ENCODE measurements at regions not wholly inside any gene's neighbourhood (a gene's known extent, or its start where the extent isn't known, plus 50 kb on each side); places are given as distances from the start of the nearest gene placed in this dataset.

DNA sequence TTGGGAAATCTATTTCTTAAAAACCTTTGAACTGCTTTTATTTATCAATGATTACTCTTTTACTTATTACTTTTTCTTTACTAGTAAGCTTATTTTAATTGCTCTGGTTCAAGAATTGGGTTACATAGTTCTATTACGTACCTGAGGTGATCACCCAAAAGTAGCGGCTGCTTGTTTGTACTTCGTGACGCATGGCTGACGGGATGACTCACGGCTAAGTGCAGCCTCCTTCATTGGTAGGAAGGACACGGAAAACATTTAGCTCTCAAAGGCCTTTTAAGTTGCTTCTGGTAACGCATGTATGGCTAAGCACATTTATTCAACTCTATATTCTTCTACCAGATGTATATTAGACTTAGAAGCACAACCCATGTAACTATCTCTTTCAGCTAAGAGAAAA, 285.8 kb upstream of the SP4 start:
- no peak for DNase-seq (ENCODE audit: low read depth, low spot score)

DNA sequence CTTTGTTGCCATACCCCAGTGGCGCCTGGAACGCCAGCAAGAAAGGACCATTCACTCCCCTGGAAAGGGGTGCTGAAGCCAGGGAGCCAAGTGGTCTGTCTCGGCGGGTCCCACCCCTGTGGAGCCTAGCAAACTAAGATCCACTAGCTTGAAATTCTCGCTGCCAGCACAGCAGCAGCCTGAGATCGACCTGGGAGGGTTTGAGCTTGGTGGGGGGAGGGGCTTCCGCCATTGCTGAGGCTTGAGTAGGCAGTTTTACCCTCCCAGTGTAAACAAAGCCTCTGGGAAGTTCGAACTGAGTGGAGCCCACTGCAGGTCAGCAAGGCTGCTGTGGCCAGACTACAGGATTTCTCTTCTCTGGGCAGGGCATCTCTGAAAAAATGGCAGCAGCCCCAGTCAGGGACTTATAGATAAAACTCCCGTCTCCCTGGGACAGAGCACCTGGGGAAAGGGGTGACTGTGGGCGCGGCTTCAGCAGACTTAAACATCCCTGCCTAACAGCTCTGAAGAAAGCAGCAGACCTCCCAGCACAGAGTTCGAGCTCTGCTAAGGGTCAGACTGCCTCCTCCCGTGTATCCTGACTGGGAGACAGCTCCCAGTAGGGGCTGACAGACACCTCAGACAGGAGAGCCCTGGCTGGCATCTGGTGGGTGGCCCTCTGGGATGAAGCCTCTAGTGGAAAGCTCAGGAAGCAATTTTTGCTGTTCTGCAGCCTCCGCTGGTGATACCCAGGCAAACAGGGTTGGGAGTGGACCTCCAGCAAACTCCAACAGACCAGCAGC, 281.1 kb upstream of the SP4 start:
- DNase-seq (ENCODE audit: low read depth, low spot score) = no peak

DNA sequence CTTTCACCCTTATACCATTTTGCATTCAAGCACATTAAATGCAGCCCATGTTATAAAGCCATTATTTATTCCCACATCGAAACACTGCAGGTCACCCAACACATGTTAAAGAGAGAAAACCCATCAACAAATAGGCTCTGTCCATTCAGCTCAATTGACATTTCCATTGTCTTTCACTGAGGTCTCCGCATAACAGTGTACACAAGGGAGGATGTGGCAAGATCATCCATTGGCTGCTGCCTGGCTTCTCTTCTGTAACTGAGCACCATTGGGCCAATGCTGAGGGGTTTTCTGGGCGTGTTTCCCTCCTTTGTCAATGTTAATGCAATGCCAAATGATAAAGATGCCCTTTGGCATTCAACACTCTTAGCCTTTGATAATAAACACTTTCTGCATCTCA, 278.1 kb upstream of the SP4 start:
- DNase-seq (ENCODE audit: low read depth, low spot score) = no peak

DNA sequence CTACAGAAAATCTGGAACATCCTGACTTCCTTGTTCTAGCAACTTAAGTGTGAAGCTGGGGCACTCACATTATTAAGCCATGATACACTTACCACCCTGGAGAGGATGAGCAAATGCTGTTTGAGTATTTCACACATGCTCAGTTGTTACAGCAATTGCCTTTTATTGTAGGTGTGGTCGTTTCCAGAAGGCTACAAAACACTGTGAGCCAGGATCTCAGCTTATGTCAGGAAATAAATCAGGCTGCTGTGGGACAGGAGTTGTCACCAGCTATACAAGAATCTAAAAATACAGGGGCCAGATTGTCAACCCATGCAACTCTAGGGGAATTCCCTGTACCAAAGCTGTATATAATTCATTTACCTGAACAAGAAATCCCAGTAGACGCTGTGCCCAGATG, 273.3 kb upstream of the SP4 start:
- DNase-seq (ENCODE audit: low read depth, low spot score) = no peak

DNA sequence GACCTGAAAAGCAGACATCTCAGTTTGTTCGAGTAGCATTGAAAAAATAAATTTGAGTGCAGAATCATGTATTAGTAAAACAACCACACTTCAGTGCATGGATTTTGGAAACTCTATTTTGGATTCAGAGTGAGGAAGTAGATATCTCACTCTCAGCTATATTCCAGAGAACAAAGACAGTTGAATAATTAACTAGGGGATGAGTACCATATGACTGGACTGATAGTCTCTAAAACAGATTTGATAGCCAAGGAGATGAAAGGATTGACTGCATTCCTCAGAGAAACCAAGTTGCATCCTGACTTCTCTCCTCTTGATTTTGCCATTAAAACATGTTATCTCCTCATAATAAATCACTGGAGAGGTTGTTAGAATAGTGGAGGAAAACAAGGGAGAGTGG, 268.4 kb upstream of the SP4 start:
- DNase-seq (ENCODE audit: low read depth, low spot score) = no peak

DNA sequence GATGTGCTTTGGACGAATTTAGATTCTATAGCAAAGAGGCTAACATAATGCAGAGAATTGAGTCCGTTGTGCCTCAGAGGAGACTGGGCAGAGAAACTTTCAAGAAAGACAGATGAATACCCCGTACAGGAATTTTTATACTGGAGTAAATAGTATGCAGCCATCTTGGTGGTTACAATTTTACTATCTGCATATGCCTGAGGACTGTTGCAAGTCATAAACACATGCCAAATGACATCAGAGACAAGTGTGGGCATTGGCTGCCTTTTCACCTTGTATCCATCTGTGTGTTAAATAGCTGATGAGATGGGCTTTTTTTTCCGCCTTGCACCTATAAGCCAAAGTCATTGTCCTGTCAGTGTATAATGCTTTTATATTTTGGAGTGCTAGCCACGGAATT, 267.5 kb upstream of the SP4 start:
- no peak for DNase-seq (ENCODE audit: low read depth, low spot score)

DNA sequence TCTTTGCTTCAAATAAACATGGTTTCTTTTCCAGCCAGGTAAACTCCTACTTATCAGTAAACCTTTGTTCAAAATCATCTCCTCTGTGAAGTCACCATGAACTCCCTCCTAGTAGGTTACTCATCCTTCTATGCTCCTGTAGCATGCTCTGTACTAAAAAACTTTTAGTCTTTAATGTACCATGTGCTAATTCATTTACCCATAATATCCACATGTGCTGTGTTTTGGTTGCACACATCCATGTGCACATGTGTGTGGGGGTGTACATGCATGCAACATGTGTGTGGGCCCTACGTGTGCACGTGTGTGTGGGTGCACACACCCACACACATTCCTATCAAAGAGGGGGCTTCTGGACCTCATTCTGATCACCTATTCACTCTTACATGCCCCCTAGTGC, 259.9 kb upstream of the SP4 start:
- no peak for DNase-seq (ENCODE audit: low read depth, low spot score)

DNA sequence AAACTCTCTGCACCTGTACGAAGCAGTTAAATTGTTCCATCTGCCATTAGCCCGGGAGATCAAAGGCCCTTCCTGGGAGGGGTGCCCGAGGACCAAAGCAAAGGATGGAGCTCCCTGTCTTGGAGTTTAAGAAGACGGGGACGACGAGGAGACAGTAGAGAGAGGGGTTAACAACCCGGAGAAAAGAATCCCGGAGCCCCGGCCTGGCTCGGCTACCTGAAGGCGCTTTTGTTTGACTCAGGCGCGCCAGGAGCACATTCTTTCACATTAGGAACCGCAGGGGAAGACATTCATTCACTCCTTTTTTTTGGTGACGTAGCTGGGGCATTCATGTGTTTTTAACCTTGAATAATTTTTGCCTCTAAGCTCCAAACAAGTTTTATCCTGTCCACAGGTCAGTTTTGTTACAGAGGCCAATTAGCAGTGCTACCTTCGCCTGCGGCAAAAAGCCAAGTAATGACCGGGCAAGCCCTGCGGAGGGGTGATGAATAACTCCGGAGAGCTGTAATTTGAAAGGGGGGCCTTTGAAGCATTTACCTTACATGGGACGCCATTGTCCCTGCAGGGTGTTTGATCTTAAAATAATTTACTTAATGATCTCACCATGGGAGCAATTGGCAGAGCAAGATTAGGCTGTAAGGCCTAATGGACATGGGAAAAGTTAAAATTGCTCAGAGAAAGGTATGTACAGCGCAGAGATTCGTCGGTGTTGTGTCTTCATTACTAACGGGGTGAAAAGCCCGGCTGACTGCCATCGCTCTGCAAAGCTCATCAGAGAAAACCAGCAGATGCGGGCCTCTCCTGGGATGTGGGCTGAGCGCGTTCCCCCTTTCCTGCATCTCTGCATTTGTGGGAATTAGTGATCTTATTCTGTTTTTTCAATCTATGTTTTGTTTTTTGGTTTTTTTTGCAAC, 258.0 kb upstream of the SP4 start:
- peak; percentile 80 for DNase-seq (ENCODE audit: low read depth, low spot score)

DNA sequence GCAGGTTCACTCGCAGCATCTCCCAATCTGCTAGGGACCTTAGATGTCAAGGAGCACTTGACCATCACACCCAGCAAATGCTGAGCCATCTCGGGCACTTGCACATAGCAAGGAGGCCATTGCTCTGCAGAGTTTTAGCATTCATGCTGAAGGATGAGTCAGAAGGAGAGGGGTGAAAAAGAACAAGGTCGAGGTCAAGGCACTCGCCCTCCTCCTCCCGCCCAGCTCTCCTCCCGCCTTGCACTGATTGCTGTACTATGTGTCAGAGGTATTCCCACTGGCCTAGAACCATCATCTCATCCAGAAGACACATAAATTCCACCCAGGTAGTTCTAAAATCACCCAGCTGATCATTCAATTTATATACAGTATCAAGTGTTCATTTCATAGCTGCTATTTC, 255.1 kb upstream of the SP4 start:
- no peak for DNase-seq (ENCODE audit: low read depth, low spot score)

DNA sequence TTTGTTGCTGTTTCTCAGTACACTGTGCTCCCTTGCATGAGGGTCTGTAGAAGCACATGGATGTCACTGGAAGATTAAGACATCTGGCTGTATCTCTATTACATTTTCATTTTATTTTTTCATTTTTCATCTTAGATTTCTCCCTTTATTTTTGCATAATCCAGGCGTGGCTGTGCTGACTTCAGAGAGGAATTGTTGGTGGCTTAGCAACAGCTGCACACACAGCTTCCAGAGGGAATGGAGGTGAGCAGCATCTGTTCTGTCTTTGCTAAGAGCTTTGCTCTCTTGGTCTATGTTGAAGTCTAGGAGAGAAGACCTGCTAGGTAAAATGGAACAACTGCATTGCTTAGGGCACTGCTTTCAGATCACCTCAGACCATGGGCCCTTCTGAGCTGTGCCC, 254.4 kb upstream of the SP4 start:
- DNase-seq (ENCODE audit: low read depth, low spot score) = no peak

DNA sequence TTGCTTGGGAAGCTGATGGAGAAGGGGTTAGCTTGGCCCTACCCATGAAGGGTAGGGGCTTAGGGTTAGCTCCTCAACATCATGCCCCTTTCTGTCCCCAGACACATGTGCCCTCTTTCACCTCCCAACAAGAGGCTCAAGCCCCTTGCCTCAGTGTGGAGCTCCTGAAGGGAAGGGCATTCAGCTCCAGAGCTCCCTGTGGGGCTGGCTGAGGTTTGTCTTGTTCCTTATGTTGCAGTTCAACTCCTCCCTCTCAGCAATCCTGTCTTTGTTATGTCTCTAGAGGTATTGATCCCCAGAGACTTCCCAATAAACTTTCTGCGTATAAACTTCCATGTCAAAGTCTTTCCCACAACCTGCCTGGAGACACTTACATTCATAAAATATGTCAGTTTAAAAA, 252.2 kb upstream of the SP4 start:
- no peak for DNase-seq (ENCODE audit: low read depth, low spot score)

DNA sequence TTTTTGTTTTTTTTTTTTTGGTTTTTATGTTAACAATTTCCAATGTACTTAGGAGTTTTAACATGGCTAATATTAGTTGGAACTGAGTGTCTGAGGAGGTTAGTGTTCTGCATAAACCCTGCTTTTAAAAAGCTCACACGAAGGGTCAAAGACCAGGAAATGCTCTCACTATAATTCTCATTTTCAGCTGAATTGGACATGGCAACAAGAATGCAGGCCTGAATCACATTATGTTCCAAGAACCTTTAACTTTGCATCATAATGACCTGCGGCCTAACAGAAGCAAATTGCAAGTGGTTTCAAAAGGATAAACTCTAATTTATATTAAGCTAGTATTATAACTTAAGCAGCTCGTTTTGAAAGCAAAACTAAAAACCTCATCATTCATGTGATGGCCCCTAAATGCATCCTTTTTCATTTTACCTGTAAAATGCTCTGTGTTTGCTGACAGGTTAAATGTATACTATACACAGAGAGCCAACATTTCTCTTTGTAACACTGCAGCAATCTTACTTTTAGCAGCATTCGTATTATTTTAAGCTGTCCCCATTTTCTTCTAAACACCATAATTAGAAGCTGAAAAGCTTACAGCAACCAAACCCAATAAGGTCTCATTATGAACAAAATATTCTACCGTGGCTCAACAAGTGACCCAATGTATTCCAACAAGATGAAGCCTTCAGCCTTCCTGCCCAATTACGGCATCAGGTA, 242.8 kb upstream of the SP4 start:
- DNase-seq (ENCODE audit: low read depth, low spot score) = no peak

DNA sequence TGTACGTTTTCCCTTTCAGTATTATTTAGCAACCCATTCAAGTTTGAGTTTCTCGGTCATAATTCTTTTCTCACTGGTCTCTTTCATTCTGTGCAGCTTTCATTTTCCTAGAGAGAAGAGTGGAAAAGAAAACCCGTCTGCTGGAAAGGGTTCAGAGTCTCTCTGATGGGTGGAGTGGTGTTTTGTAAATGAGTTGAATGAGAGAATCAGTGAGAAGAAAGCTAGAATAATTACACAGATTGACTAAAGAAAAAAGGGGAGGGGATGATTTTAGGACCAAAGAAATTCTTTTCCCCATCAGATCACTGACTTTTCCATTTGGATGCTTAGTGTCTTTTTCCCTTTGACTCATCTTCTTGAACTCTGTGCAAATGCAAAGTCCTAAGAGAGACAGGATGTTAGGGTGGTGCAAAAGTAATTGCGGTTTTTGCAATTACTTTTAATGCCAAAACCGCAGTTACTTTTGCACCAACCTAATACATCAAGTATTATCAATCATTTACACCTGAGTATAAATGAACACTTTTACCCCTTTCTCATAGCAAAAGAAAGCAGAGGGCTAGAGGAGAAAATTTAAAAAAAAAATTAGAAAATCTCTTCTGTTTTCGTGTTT, 242.1 kb upstream of the SP4 start:
- DNase-seq (ENCODE audit: low read depth, low spot score) = no peak

DNA sequence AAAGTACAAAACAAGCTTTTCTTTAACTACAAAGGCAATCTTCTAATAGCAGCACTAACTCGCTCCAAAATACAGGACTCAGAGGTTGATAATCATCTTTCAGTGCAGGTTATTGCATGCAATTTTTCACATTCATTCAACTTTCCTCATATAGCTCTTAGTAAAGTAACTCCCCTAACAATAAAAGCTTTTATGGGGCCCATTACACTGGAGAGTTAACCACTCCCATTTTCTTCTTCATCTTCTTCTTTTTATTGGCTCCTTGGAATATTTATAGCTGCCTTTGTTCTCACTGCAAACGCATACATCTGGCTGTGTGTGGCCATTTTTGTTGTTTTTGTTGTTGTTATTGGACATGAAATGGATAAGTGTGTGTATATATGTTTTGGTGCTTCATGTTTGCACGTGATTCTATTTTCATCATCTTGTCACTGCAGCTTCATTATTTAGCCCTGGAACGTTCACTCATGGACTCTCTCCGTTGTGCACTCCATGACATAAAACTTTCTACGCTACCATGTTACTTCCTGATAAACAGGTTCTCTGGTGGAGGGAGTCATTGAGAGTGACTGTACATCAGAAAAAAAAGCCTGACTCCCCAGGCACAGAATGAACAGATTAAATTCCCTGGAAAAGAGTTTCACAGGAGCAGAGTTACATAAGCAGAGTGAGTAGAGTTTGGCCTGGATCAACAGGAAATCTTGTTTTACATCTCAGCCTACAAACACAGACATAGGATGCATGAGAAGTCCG, 236.4 kb upstream of the SP4 start:
- no peak for DNase-seq (ENCODE audit: low read depth, low spot score)

DNA sequence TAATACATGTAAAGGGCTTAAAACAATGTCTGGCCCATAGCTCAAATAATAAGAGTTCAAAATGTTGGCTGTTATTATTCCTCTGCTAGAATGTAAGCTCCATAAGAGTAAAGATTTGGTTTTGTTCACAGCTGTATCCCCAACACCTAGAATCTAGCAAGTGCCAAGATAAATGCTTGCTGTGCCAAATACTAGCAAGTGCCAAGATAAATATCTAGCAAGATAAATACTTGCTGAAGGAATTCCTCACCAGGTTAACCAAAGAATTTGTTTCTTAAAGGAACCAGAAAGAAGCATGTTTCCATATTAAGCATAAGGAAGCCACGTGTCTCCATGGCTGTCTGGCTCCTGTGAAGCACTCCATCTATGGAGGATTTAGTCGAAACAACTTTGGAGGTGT, 235.2 kb upstream of the SP4 start:
- no peak for DNase-seq (ENCODE audit: low read depth, low spot score)

DNA sequence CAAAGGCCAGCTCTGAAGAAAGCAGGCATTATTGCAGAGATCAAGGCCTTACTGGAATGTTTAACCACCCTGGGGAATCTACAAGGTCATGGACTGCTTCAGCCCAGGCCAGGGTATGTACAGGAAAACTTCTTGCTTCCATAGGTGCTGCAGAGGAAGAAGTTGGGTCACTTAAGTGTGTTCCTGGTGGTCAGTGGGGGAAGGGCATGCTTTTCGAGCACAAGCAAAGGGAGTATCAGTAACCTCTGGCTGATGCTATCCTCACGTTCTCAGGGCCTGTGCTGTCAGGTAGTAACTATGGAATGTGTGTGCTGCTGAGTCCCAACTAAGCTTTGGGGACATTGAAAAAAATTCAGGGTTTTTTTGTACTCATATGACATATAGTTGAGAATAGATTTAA, 234.0 kb upstream of the SP4 start:
- peak; percentile 7 for DNase-seq (ENCODE audit: low read depth, low spot score)

DNA sequence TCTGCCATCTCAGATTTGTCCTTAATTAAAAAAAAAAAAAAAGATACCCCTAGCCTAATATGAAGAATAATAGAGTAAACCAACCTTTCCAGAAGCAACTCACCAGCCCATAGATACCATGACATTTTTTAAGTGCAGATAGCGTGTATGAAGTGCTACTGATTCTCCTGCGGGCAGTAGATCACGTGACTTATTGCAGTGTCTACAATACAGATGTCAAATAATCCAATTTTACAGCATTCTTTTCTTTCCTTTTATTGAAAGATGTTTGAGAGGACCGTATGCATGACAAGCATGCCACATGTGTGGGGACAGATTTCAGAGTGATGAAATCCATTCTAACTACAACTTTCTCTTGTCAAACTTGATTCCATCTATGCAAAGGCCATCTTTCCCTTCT, 232.9 kb upstream of the SP4 start:
- no peak for DNase-seq (ENCODE audit: low read depth, low spot score)

DNA sequence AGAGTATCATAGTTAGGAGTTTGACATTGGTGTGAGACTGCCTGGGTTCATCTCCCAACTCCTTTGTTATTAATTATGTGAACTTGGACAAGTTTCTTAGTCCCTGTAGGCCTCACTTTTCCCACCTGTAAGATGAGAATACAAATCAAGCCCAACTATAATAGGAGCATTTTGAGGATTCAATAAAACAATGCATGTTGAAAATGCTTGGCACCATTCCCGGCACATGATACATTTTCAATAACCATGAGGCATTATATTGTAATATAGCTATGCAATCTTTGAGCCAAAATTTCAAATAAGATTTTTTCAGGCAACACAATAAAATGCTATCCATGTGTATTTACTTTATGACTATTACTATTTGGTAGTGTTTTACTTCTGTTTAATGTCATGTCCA, 229.0 kb upstream of the SP4 start:
- DNase-seq (ENCODE audit: low read depth, low spot score) = no peak

DNA sequence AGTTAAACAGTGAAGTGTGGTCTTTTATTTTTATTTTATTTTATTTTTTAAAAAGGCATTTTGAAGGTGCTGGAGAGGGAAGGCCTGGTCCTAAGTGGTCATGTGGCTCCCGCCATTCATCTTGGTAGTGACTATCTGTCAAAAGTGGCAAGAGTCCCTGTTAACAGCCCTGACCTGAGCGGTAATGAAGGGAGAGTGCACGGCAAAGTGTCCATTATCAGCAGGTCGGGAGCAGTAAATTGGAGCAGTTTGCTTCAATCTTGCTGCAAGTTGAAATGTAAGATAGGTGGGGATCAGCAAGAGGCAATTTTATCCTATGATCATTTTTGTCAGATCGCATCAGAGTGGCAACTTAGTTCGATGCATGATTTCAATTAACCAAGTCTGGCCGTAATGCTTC, 227.4 kb upstream of the SP4 start:
- DNase-seq (ENCODE audit: low read depth, low spot score) = no peak

DNA sequence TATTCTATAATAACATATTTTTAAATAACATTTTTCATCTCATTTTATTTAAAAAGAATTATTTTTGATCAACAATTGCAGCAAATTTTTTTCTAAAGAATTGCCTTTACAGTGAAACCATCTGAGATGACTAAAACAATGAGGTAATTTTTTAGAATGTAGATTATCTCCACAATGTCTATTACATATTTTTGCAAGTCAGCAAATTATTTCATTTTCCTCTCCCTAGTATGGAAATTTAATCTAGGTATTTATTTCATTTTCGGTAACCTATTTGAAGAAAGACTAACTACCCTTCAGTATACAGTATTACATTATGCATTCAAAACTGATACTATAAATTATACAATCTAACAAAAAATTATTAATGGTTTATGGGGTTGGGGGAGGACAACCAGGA, 213.2 kb upstream of the SP4 start:
- DNase-seq (ENCODE audit: low read depth, low spot score) = no peak

DNA sequence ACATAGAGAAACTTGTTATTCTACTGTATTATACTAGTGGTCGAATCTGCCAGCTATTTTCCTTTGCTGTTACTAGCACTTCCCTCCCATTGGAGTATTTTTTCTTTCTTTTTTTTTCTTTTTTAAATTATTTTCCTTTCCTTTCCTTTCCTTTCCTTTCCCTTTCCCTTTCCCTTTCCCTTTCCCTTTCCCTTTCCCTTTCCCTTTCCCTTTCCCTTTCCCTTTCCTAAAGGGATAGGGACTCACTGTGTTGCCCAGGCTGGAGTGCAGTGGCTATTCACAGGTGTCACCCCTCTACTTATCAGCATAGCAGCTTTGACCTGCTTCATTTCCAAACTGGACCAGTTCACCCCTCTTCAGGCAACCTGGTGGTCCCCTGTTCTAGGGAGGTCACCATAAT, 212.6 kb upstream of the SP4 start:
- no peak for DNase-seq (ENCODE audit: low read depth, low spot score)
